SH-SY5Y (cell line): ENCODE measurements at regions not wholly inside any gene's neighbourhood (a gene's known extent, or its start where the extent isn't known, plus 50 kb on each side); places are given as distances from the start of the nearest gene placed in this dataset.

Source experiments
- GATA2 ChIP-seq: IDR thresholded peaks from 2 replicates; pipeline ENCODE4 v1.6.1; 2011; ENCODE audit warnings: mild to moderate bottlenecking, low read depth, low read length
- GATA3 ChIP-seq: IDR thresholded peaks from 2 replicates; pipeline ENCODE4 v1.6.1; 2011; ENCODE audit warnings: low read depth, mild to moderate bottlenecking, low read length, moderate library complexity

GRCh38 chr6:146898069-146898887, 299.5 kb downstream of the ADGB start:
- TF ChIP-seq GATA3 (no peak), GATA2 (no peak)
